Stimulated activated CD8-positive, alpha-beta memory T cell treated with anti-CD3 and anti-CD28 coated beads, Interleukin-7, amount 100 ng/mL, for 1 hour (primary cell): ENCODE measurements at regions not wholly inside any gene's neighbourhood (a gene's known extent, or its start where the extent isn't known, plus 50 kb on each side); places are given as distances from the start of the nearest gene placed in this dataset.

Experiments
- DNase-seq, 2 donors: peaks; one replicate each; pipeline ENCODE4 v3.0.0-alpha.2; 2020; ENCODE audit warnings: low read depth in 2 of 2

GRCh38 chr22:44592126-44592823 is 94.2 kb upstream of the RTL6 start:
- DNase-seq = no peak

GRCh38 chr22:44591146-44591790 is 93.2 kb upstream of the RTL6 start:
- DNase-seq = no peak

GRCh38 chr22:44590291-44590690 is 92.3 kb upstream of the RTL6 start:
- DNase-seq = no peak

- no peak for DNase-seq
Observed at GRCh38 chr22:44589831-44590230, 91.8 kb upstream of the RTL6 start.

GRCh38 chr22:44588348-44588747 is 90.3 kb upstream of the RTL6 start:
- no peak for DNase-seq

GRCh38 chr22:44587737-44588310 is 89.8 kb upstream of the RTL6 start:
- no peak for DNase-seq

GRCh38 chr22:44586999-44587736 is 89.1 kb upstream of the RTL6 start:
- DNase-seq = no peak

- DNase-seq = no peak
Observed at GRCh38 chr22:44586351-44586990, 88.4 kb upstream of the RTL6 start.

GRCh38 chr22:44585559-44586350 is 87.7 kb upstream of the RTL6 start:
- no peak for DNase-seq

- DNase-seq = no peak
Observed at GRCh38 chr22:44584256-44584902, 86.3 kb upstream of the RTL6 start.

GRCh38 chr22:44583854-44584253 is 85.8 kb upstream of the RTL6 start:
- no peak for DNase-seq

- DNase-seq = no peak
Observed at GRCh38 chr22:44583061-44583760, 85.2 kb upstream of the RTL6 start.

- no peak for DNase-seq
Observed at GRCh38 chr22:44582016-44582415, 84.0 kb upstream of the RTL6 start.

GRCh38 chr22:44581096-44581435 is 83.0 kb upstream of the RTL6 start:
- DNase-seq = no peak

- DNase-seq = no peak
Observed at GRCh38 chr22:44580176-44581095, 82.4 kb upstream of the RTL6 start.

GRCh38 chr22:44578516-44579230 is 80.6 kb upstream of the RTL6 start:
- no peak for DNase-seq

- DNase-seq = no peak
Observed at GRCh38 chr22:44578110-44578457, 80.1 kb upstream of the RTL6 start.

- DNase-seq = no peak
Observed at GRCh38 chr22:44577391-44578109, 79.5 kb upstream of the RTL6 start.
